DOHH2 (cell line): ENCODE measurements at regions not wholly inside any gene's neighbourhood (a gene's known extent, or its start where the extent isn't known, plus 50 kb on each side); places are given as distances from the start of the nearest gene placed in this dataset.

Source experiments
- H3F3A ChIP-seq: fragments of 200-600 bp; sonication (generic), shearing (Covaris generic); 2 replicates; pipeline ENCODE4 v1.6.0; 2016; ENCODE audit warnings: antibody characterized with exemption, mild to moderate bottlenecking; ENCODE audit not compliant: control insufficient read depth, insufficient read depth
- H3K27ac ChIP-seq: fragments of 200-600 bp; sonication (generic); 2 replicates; pipeline ENCODE4 v1.5.1; 2014; ENCODE audit warnings: low read depth, mild to moderate bottlenecking, low read length, moderate library complexity
- H3K27me3 ChIP-seq: fragments of 200-600 bp; sonication (generic); 2 replicates; pipeline ENCODE4 v1.6.1; 2014; ENCODE audit warnings: mild to moderate bottlenecking, low read length, mixed read lengths; ENCODE audit not compliant: control insufficient read depth
- H3K36me3 ChIP-seq: fragments of 200-600 bp; sonication (generic); 2 replicates; pipeline ENCODE4 v1.6.1; 2014; ENCODE audit warnings: mild to moderate bottlenecking, low read length, moderate library complexity, mixed read lengths; ENCODE audit not compliant: control insufficient read depth
- H3K4me1 ChIP-seq: fragments of 200-600 bp; sonication (generic); 2 replicates; pipeline ENCODE4 v1.6.1; 2014; ENCODE audit warnings: mild to moderate bottlenecking, low read length, mixed read lengths; ENCODE audit not compliant: control insufficient read depth
- H3K4me2 ChIP-seq: fragments of 200-600 bp; sonication (generic); 2 replicates; pipeline ENCODE4 v1.6.0; 2014; ENCODE audit warnings: mild to moderate bottlenecking, low read length, moderate library complexity
- H3K4me3 ChIP-seq: fragments of 200-600 bp; sonication (generic); 2 replicates; pipeline ENCODE4 v1.5.1; 2014; ENCODE audit warnings: mild to moderate bottlenecking, low read length, mixed read lengths
- H3K79me2 ChIP-seq: fragments of 200-600 bp; sonication (generic); 2 replicates; pipeline ENCODE4 v1.6.1; 2014; ENCODE audit warnings: mild to moderate bottlenecking, low read length, mixed read lengths; ENCODE audit not compliant: control insufficient read depth
- H3K9me2 ChIP-seq: fragments of 200-600 bp; sonication (generic); replicated peaks from 2 replicates; pipeline ENCODE4 v1.6.1; 2014; ENCODE audit warnings: mild to moderate bottlenecking, low read length, mixed read lengths; ENCODE audit not compliant: control insufficient read depth
- H3K9me3 ChIP-seq: fragments of 200-600 bp; sonication (generic); 2 replicates; pipeline ENCODE4 v1.6.1; 2014; ENCODE audit warnings: antibody characterized with exemption, low read length, mixed read lengths; ENCODE audit not compliant: control insufficient read depth, insufficient read depth
- H4K20me1 ChIP-seq: fragments of 200-600 bp; sonication (generic); 2 replicates; pipeline ENCODE4 v1.6.0; 2014; ENCODE audit warnings: low read depth, mild to moderate bottlenecking, antibody characterized with exemption, low read length, moderate library complexity; ENCODE audit not compliant: control insufficient read depth, insufficient read depth
- CTCF ChIP-seq: fragments of 200-600 bp; sonication (generic); IDR thresholded peaks from one replicate; pipeline ENCODE4 v1.5.1; 2014; ENCODE audit warnings: antibody characterized with exemption, mild to moderate bottlenecking, low read depth, low read length; ENCODE audit not compliant: poor library complexity, severe bottlenecking
- EZH2phosphoT487 ChIP-seq: fragments of 200-600 bp; sonication (generic); IDR thresholded peaks from 2 replicates; pipeline ENCODE4 v1.6.1; 2017; ENCODE audit warnings: borderline replicate concordance, mild to moderate bottlenecking, antibody characterized with exemption, low read length, moderate library complexity, mixed read lengths

GRCh38 chr1:36723813-36724212, 241.1 kb upstream of the CSF3R start:
- Histone ChIP-seq H3K79me2 (no peaks in the 10 kb centered on the region), H3K4me2 (no peak overlapping the region), H3F3A (no peaks in the 10 kb centered on the region), H3K36me3 (no peaks in the 10 kb centered on the region), H3K27ac (no peak overlapping the region), H3K27me3 (peaks cover 4% of the 10 kb centered on the region; the same call in 1 of the 2 replicates), H3K9me3 (no peaks in the 10 kb centered on the region), H3K4me1 (no peaks in the 10 kb centered on the region), H3K9me2 (no peaks in the 10 kb centered on the region), H4K20me1 (no peaks in the 10 kb centered on the region), H3K4me3 (no peak overlapping the region)
- no peak for TF ChIP-seq EZH2phosphoT487
- TF ChIP-seq CTCF, result no peak

GRCh38 chr1:36722871-36723270, 240.2 kb upstream of the CSF3R start:
- Histone ChIP-seq H3K9me3 (no peaks in the 10 kb centered on the region), H3K4me3 (no peak overlapping the region), H4K20me1 (no peaks in the 10 kb centered on the region), H3K27ac (no peak overlapping the region), H3K9me2 (no peaks in the 10 kb centered on the region), H3K4me1 (no peaks in the 10 kb centered on the region), H3K79me2 (no peaks in the 10 kb centered on the region), H3K27me3 (peaks cover 4% of the 10 kb centered on the region; the same call in 1 of the 2 replicates), H3F3A (no peaks in the 10 kb centered on the region), H3K36me3 (no peaks in the 10 kb centered on the region), H3K4me2 (no peak overlapping the region)
- TF ChIP-seq EZH2phosphoT487, result no peak

- Histone ChIP-seq H4K20me1 (no peaks in the 10 kb centered on the region), H3F3A (no peaks in the 10 kb centered on the region), H3K27ac (no peak overlapping the region), H3K79me2 (no peaks in the 10 kb centered on the region), H3K4me1 (no peaks in the 10 kb centered on the region), H3K36me3 (no peaks in the 10 kb centered on the region), H3K9me2 (no peaks in the 10 kb centered on the region), H3K27me3 (peaks cover 4% of the 10 kb centered on the region; the same call in 1 of the 2 replicates), H3K9me3 (no peaks in the 10 kb centered on the region), H3K4me2 (no peak overlapping the region), H3K4me3 (no peak overlapping the region)
- TF ChIP-seq CTCF, result no peak
- TF ChIP-seq EZH2phosphoT487, result no peak
These were observed 238.5 kb upstream of the CSF3R start for GRCh38 chr1:36721261-36721660.

- Histone ChIP-seq H3K27ac (no peak overlapping the region), H3K9me2 (no peaks in the 10 kb centered on the region), H3K4me3 (no peak overlapping the region), H3F3A (no peaks in the 10 kb centered on the region), H3K36me3 (no peaks in the 10 kb centered on the region), H3K4me1 (no peaks in the 10 kb centered on the region), H3K79me2 (no peaks in the 10 kb centered on the region), H3K4me2 (no peak overlapping the region), H3K9me3 (no peaks in the 10 kb centered on the region), H4K20me1 (no peaks in the 10 kb centered on the region), H3K27me3 (peaks cover 6% of the 10 kb centered on the region)
- TF ChIP-seq EZH2phosphoT487, result no peak
- TF ChIP-seq CTCF, result no peak
These were observed 234.7 kb upstream of the CSF3R start for GRCh38 chr1:36717431-36717830.
